Esophagus squamous epithelium (tissue), 5 donors: ENCODE measurements at regions not wholly inside any gene's neighbourhood (a gene's known extent, or its start where the extent isn't known, plus 50 kb on each side); places are given as distances from the start of the nearest gene placed in this dataset.

Source experiments
- DNase-seq: peaks from one replicate; lab custom pipeline; 2025; lab: John Stamatoyannopoulos, UW
- H3K27ac ChIP-seq, 4 donors: fragments of 200-600 bp; sonication (generic); one replicate each; pipeline ENCODE4 v1.5.1; 2016 to 2019; ENCODE audit warnings: mild to moderate bottlenecking in 1 of 4
- H3K27me3 ChIP-seq, 4 donors: fragments of 200-600 bp; sonication (generic); 1 replicate in 3 of 4; 2 replicates in 1 of 4; pipeline versions ENCODE4 v1.5.1 to v1.6.0; 2017 to 2021; ENCODE audit warnings: antibody characterized with exemption in 1 of 4
- H3K36me3 ChIP-seq, 3 donors: fragments of 200-600 bp; sonication (generic); one replicate each; pipeline ENCODE4 v1.5.1; 2016 to 2019
- H3K4me1 ChIP-seq, 3 donors: fragments of 200-600 bp; sonication (generic); one replicate each; pipeline ENCODE4 v1.5.1; 2017 to 2019
- H3K4me3 ChIP-seq, 4 donors: fragments of 200-600 bp; sonication (generic); 1 replicate in 3 of 4; 2 replicates in 1 of 4; pipeline ENCODE4 v1.5.1; 2016 to 2019; ENCODE audit warnings: mild to moderate bottlenecking in 2 of 4, moderate library complexity in 1 of 4
- H3K9me3 ChIP-seq, 3 donors: fragments of 200-600 bp; sonication (generic); one replicate each; pipeline ENCODE4 v1.5.1; 2016 to 2019
- CTCF ChIP-seq, 6 experiments: fragments of 450-650 bp in 4 of 6; fragments of 200-600 bp in 2 of 6; sonication (generic) in 2 of 6; IDR thresholded peaks; one replicate each; pipeline ENCODE4 v1.5.1; 2016 to 2019; ENCODE audit warnings: antibody characterized with exemption in 6 of 6, mild to moderate bottlenecking in 4 of 6, moderate library complexity in 4 of 6
- POLR2A ChIP-seq, 4 donors: fragments of 450-650 bp; IDR thresholded peaks; one replicate each; pipeline ENCODE4 v1.6.1; 2017; ENCODE audit warnings: antibody characterized with exemption in 4 of 4, mild to moderate bottlenecking in 4 of 4, moderate library complexity in 3 of 4
- WGBS, 2 donors: methylation state at CpG; one replicate each; pipeline ENCODE4 v1.1.5; 2018; 5-methylcytosine and 5-hydroxymethylcytosine counted together
- intact Hi-C: fragments of 100-400 bp; cut with DNase I; formaldehyde crosslinking; loops from one replicate; pipeline ENCODE4 v1.15.0; 2022
- donor health status: DM: yes; HTN: yes; CAD: no.

- TF ChIP-seq POLR2A (IDR thresholded peaks at IDR 0.05) (no peak), CTCF (IDR thresholded peaks at IDR 0.05) (no peak)
- Histone ChIP-seq H3K4me3 (no peak overlapping the region), H3K9me3 (no peaks in the 10 kb centered on the region), H3K36me3 (no peaks in the 10 kb centered on the region), H3K27ac (no peak overlapping the region), H3K4me1 (peaks cover 0 to 4% (median 0%) of the 10 kb centered on the region in 3 donors), H3K27me3 (no peaks in the 10 kb centered on the region)
- intact Hi-C loops: loop anchor here (10.0 kb wide), 1 partner anchor 542 kb away; no protein-coding TSS in a partner anchor
- 48 to 62% methylated on average over 9 to 12 of the region's 12 CpGs for WGBS, 2 donors
- DNase-seq: no peak
Observed at GRCh38 chr5:159442206-159442850, 112.0 kb upstream of the IL12B start.

- Histone ChIP-seq H3K4me1 (peaks cover 0 to 4% (median 0%) of the 10 kb centered on the region in 3 donors), H3K27me3 (no peaks in the 10 kb centered on the region), H3K27ac (no peak overlapping the region), H3K9me3 (no peaks in the 10 kb centered on the region), H3K4me3 (no peak overlapping the region), H3K36me3 (no peaks in the 10 kb centered on the region)
- peak in 4 of 6 experiments; percentile 21 to 52 (median 28) for TF ChIP-seq CTCF (IDR thresholded peaks at IDR 0.05)
- no peak for TF ChIP-seq POLR2A (IDR thresholded peaks at IDR 0.05)
- intact Hi-C loops: loop anchor here (10.0 kb wide), 1 partner anchor 540 kb away; no protein-coding TSS in a partner anchor
- WGBS, 2 donors: 47 to 56% methylated on average over 6 of the region's 6 CpGs
- no peak for DNase-seq
Observed at GRCh38 chr5:159444441-159445082, 114.3 kb upstream of the IL12B start.

- H3K36me3 ChIP-seq: no peaks in the 10 kb centered on the region
- WGBS, 2 donors: 79 to 100% methylated on average over 1 of the region's 1 CpG
- H3K27ac ChIP-seq: no peak overlapping the region
- peaks cover 0 to 19% (median 7%) of the 10 kb centered on the region in 3 donors for H3K4me1 ChIP-seq
- H3K4me3 ChIP-seq: no peak overlapping the region
- H3K9me3 ChIP-seq: no peaks in the 10 kb centered on the region
- intact Hi-C loops: loop anchor here (10.0 kb wide), 1 partner anchor 538 kb away; no protein-coding TSS in a partner anchor
- H3K27me3 ChIP-seq: no peaks in the 10 kb centered on the region
- TF ChIP-seq POLR2A (IDR thresholded peaks at IDR 0.05) (no peak), CTCF (IDR thresholded peaks at IDR 0.05) (no peak)
- no peak for DNase-seq
Observed at GRCh38 chr5:159447116-159447515, 116.8 kb upstream of the IL12B start.

GRCh38 chr5:159448841-159449407, 118.6 kb upstream of the IL12B start:
- no peak overlapping the region for H3K27ac ChIP-seq
- WGBS, 2 donors: 79 to 84% methylated on average over 4 to 5 of the region's 5 CpGs
- no peaks in the 10 kb centered on the region for H3K36me3 ChIP-seq
- no peak for TF ChIP-seq CTCF (IDR thresholded peaks at IDR 0.05)
- no peak for TF ChIP-seq POLR2A (IDR thresholded peaks at IDR 0.05)
- H3K4me3 ChIP-seq: no peak overlapping the region
- H3K9me3 ChIP-seq: no peaks in the 10 kb centered on the region
- DNase-seq: no peak
- intact Hi-C loops: loop anchor here (10.0 kb wide), 1 partner anchor 536 kb away; no protein-coding TSS in a partner anchor
- peaks cover 0 to 16% (median 7%) of the 10 kb centered on the region in 3 donors for H3K4me1 ChIP-seq
- peaks cover 0 to 4% (median 0%) of the 10 kb centered on the region in 4 donors for H3K27me3 ChIP-seq

GRCh38 chr5:159449925-159450324, 119.6 kb upstream of the IL12B start:
- Histone ChIP-seq H3K27me3 (peaks cover 0 to 10% (median 0%) of the 10 kb centered on the region in 4 donors), H3K4me1 (peaks cover 0 to 16% (median 7%) of the 10 kb centered on the region in 3 donors), H3K4me3 (no peak overlapping the region), H3K9me3 (no peaks in the 10 kb centered on the region), H3K36me3 (no peaks in the 10 kb centered on the region), H3K27ac (no peak overlapping the region)
- intact Hi-C loops: loop anchor here (10.0 kb wide), 1 partner anchor 535 kb away; no protein-coding TSS in a partner anchor
- DNase-seq: no peak
- 82 to 91% methylated on average over 6 to 7 of the region's 7 CpGs for WGBS, 2 donors
- TF ChIP-seq CTCF (IDR thresholded peaks at IDR 0.05) (no peak), POLR2A (IDR thresholded peaks at IDR 0.05) (no peak)
